NCI-H345 treated with DMSO at 0.1 percent for 48 hours (cell line): ENCODE measurements at regions not wholly inside any gene's neighbourhood (a gene's known extent, or its start where the extent isn't known, plus 50 kb on each side); places are given as distances from the start of the nearest gene placed in this dataset.

Source experiments
- DNase-seq: peaks from one replicate; lab custom pipeline; 2025; ENCODE audit not compliant: unreplicated experiment; lab: John Stamatoyannopoulos, UW

- DNase-seq, result no peak
Observed at GRCh38 chr15:95425859-95426258, 904.6 kb upstream of the NR2F2 start.

GRCh38 chr15:95429345-95429744, 901.2 kb upstream of the NR2F2 start:
- no peak for DNase-seq

GRCh38 chr15:95431518-95431917, 899.0 kb upstream of the NR2F2 start:
- no peak for DNase-seq

- DNase-seq, result no peak
Observed at GRCh38 chr15:95432878-95433405, 897.6 kb upstream of the NR2F2 start.

GRCh38 chr15:95439922-95440376, 890.6 kb upstream of the NR2F2 start:
- no peak for DNase-seq

GRCh38 chr15:95440712-95441111, 889.8 kb upstream of the NR2F2 start:
- DNase-seq, result no peak

- no peak for DNase-seq
Observed at GRCh38 chr15:95442107-95442719, 888.3 kb upstream of the NR2F2 start.

GRCh38 chr15:95444860-95445259, 885.6 kb upstream of the NR2F2 start:
- no peak for DNase-seq

- no peak for DNase-seq
Observed at GRCh38 chr15:95446854-95447253, 883.6 kb upstream of the NR2F2 start.

- DNase-seq, result no peak
Observed at GRCh38 chr15:95447486-95447885, 883.0 kb upstream of the NR2F2 start.

GRCh38 chr15:95448531-95449229, 881.8 kb upstream of the NR2F2 start:
- DNase-seq, result no peak

- no peak for DNase-seq
Observed at GRCh38 chr15:95449230-95449628, 881.3 kb upstream of the NR2F2 start.

GRCh38 chr15:95450413-95450812, 880.1 kb upstream of the NR2F2 start:
- no peak for DNase-seq

GRCh38 chr15:95451938-95452337, 878.6 kb upstream of the NR2F2 start:
- DNase-seq, result no peak

- no peak for DNase-seq
Observed at GRCh38 chr15:95454403-95455262, 875.9 kb upstream of the NR2F2 start.

GRCh38 chr15:95457520-95457919, 873.0 kb upstream of the NR2F2 start:
- no peak for DNase-seq

- DNase-seq, result no peak
Observed at GRCh38 chr15:95458721-95459120, 871.8 kb upstream of the NR2F2 start.

GRCh38 chr15:95459273-95459672, 871.2 kb upstream of the NR2F2 start:
- no peak for DNase-seq

- no peak for DNase-seq
Observed at GRCh38 chr15:95464509-95464908, 866.0 kb upstream of the NR2F2 start.

- no peak for DNase-seq
Observed at GRCh38 chr15:95468820-95469219, 861.7 kb upstream of the NR2F2 start.

- DNase-seq, result no peak
Observed at GRCh38 chr15:95469496-95470000, 861.0 kb upstream of the NR2F2 start.
